ENCODE measurements at regions not wholly inside any gene's neighbourhood (a gene's known extent, or its start where the extent isn't known, plus 50 kb on each side); places are given as distances from the start of the nearest gene placed in this dataset.

DNA sequence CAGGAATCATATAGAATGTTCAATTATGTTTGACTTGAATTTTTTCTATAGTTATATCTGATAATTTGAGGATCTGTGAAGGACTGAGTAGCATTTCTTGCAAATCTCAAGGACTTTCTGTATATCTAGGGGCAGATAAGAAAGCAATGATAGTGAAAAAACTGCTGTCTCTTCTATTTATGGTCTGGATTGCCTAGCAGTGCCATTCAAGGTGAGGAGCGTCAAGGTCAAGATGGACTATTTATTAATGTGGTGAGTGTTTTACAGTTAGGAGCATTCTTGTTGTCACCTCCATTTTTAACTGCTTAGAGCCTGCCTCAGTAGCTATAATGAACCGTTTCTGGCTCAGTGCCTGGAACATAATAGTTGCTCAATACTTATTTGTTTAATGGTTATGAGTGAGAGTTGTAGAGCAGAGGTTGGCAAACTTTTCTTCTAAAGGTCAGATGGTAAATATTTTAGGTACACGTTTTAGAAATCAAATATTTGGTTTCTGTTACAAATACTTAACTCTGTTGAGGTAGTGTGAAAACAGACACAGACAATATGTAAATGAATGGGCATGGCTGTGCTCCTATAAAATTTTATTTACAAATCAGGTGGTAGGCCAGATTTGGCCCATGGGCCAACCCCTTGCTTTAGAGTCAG is 523.2 kb upstream of the IGFBP7 start:
- no peak overlapping the region for H3K4me2 ChIP-seq
- no peaks in the 10 kb centered on the region for H3K27me3 ChIP-seq
- H3K27ac ChIP-seq: no peak overlapping the region
- no peaks in the 10 kb centered on the region for H3K36me3 ChIP-seq
- H3K4me1 ChIP-seq: no peaks in the 10 kb centered on the region
- TF ChIP-seq Cebpa-rat (IDR thresholded peaks at IDR 0.05): no peak
- no peak overlapping the region for H3K9ac ChIP-seq
- H3K9me3 ChIP-seq: no peaks in the 10 kb centered on the region
- H4K20me1 ChIP-seq: no peaks in the 10 kb centered on the region
- H3K4me3 ChIP-seq: no peak overlapping the region

DNA sequence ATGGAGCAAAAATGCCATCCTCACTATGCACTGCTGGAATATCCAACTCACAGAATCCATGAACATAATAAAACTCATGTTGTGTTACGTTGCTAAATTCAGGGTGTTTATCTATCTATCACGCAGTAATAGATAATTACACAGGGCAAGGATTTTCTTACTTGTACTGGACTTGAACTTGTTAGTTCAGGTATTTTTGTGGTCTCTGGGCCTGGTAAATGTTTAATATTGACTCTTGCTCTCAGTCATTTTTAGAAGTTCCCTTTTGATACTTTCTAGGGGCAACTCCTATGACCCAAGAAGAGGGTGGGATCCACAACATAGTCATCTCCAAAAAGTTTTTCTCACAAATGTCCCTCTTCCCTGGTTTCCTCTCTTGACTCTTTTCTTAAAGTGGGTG is 522.4 kb upstream of the IGFBP7 start:
- Histone ChIP-seq H3K9ac (no peak overlapping the region), H3K9me3 (no peaks in the 10 kb centered on the region), H3K27ac (no peak overlapping the region), H3K4me2 (no peak overlapping the region), H3K27me3 (no peaks in the 10 kb centered on the region), H4K20me1 (no peaks in the 10 kb centered on the region), H3K36me3 (no peaks in the 10 kb centered on the region), H3K4me3 (no peak overlapping the region), H3K4me1 (no peaks in the 10 kb centered on the region)
- no peak for TF ChIP-seq Cebpa-rat (IDR thresholded peaks at IDR 0.05)

DNA sequence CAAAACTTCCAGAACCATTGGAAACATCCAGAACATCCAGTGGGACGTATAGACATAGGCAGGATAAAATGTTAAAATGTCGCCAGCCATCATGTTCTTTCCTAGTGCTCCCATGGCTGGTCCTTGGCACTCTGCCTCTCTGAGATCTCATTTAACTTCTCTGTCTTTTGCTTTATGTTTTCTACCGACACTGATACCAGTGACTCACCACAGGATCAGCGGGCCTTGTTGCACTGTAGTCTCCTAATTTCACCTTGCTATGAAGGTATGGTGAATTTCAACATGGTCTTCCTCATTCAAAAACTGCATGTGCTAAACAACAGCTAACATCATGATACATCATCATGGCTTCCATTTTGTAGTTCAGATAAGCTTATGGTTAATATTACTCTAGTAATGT is 521.0 kb upstream of the IGFBP7 start:
- Histone ChIP-seq H3K27me3 (no peaks in the 10 kb centered on the region), H3K9me3 (peaks cover 6% of the 10 kb centered on the region; the same call in 1 of the 2 replicates), H3K4me1 (no peaks in the 10 kb centered on the region), H4K20me1 (no peaks in the 10 kb centered on the region), H3K36me3 (no peaks in the 10 kb centered on the region), H3K4me2 (no peak overlapping the region), H3K9ac (no peak overlapping the region), H3K4me3 (no peak overlapping the region), H3K27ac (no peak overlapping the region)
- TF ChIP-seq Cebpa-rat (IDR thresholded peaks at IDR 0.05): no peak

DNA sequence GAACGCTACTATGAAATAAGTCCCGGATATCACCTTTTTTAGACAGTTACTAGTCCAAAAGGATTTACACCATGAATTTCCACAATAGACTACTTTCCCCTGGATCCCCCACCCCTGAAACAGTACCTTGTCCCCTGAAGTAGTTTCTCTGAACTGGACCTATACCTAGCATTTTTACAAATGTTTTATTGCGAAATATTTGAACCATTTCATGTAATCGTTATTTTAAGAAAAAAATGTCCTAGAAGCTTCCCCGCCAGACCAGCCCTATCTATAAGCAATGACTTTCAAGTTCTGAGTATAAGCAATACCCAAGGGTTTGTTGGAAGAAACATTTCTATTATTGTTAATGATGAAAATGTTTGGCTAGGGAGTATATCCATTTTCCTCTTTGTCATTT is 517.8 kb upstream of the IGFBP7 start:
- TF ChIP-seq Cebpa-rat (IDR thresholded peaks at IDR 0.05): peak; percentile 70; the same call in 1 of the 2 replicates
- no peak overlapping the region for H3K4me2 ChIP-seq
- no peak overlapping the region for H3K27ac ChIP-seq
- no peaks in the 10 kb centered on the region for H3K4me1 ChIP-seq
- peaks cover 15% of the 10 kb centered on the region for H3K9me3 ChIP-seq
- H4K20me1 ChIP-seq: no peaks in the 10 kb centered on the region
- no peak overlapping the region for H3K4me3 ChIP-seq
- no peaks in the 10 kb centered on the region for H3K36me3 ChIP-seq
- no peak overlapping the region for H3K9ac ChIP-seq
- H3K27me3 ChIP-seq: no peaks in the 10 kb centered on the region

DNA sequence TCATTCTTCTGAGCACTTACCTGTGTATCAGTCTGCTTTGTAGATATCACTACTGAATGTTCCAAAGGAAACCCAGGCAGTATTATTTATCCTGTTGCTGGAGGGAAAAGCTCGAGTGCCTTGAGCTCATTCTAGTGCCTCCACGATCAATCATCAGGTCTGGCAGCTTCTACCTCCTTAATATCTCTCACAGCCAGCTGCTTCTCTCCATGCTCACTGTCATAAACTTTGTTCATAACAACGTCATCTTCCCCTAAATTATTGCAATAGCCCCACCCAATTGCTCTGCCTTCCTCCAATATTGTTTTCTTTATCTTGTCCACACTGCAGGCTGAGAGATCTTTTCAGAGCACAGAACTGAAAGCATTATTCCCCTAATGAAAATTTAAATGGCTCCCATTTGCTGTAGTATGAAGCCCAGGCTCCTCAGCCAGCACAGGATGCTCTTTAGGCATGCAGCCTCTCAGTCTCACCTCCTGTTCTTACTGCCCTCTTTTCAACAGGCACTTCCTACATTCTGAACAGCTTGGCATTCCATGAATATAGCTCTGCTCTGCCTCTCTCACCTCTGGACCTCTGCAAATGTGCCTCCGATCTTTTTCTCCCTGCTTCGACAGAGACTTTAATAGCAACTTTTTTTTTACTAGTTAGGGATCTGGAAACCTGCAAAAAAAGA is 504.2 kb upstream of the IGFBP7 start:
- no peak overlapping the region for H3K4me3 ChIP-seq
- no peaks in the 10 kb centered on the region for H3K9me3 ChIP-seq
- TF ChIP-seq Cebpa-rat (IDR thresholded peaks at IDR 0.05): no peak
- no peaks in the 10 kb centered on the region for H3K27me3 ChIP-seq
- H3K27ac ChIP-seq: no peak overlapping the region
- no peak overlapping the region for H3K4me2 ChIP-seq
- H3K4me1 ChIP-seq: no peaks in the 10 kb centered on the region
- no peaks in the 10 kb centered on the region for H3K36me3 ChIP-seq
- no peak overlapping the region for H3K9ac ChIP-seq
- H4K20me1 ChIP-seq: no peaks in the 10 kb centered on the region

DNA sequence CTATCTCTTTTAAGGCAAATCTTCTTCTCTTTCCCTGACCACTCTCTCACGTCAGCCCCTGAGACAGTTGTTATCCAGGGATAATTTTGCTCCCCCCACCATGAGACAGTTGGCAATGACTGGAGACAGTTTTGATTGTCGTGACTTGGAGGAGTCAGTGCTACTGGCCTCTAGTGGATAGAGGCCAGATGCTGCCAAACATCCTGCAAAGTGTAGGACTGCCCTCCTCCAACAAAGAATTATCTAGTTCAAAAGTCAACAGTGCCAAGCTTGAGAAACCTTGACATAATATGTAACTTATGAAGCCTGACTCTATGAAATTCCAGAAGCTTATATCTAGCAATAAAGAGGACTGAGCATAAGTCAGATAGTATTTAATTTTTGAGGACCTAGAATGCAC is 502.1 kb upstream of the IGFBP7 start:
- no peak overlapping the region for H3K27ac ChIP-seq

DNA sequence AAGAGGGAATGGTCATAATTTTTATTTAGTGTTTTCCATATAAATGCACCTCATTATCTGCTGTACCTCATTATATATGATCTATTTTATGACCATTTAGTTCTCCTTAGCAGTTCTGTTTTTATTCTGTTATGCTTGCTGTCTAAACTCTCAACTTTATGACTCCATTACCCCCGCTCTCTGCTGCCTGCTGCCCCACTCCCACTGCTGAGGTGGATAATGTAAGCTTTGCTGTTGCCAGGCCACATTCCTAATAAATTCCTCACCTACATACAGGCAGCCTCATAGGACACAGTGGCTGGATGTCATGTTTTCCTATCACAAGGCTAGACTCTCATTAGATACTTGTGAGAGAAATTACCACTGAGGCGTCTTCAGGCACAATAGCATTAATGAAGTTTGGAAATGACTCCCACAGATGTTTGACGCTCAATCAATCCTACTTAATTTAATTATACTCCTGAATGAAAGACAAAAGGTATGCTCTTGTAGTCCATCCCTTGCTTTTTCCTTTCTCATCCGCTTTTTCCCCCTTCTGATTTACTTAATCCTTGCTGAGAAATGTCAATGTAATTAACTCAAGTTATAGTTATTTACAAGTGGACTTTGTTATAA is 497.5 kb upstream of the IGFBP7 start:
- Histone ChIP-seq H3K36me3 (no peaks in the 10 kb centered on the region), H4K20me1 (no peaks in the 10 kb centered on the region), H3K4me3 (no peak overlapping the region), H3K27ac (no peak overlapping the region), H3K9ac (no peak overlapping the region), H3K9me3 (no peaks in the 10 kb centered on the region), H3K27me3 (no peaks in the 10 kb centered on the region), H3K4me2 (no peak overlapping the region), H3K4me1 (no peaks in the 10 kb centered on the region)
- TF ChIP-seq Cebpa-rat (IDR thresholded peaks at IDR 0.05): no peak

More for the DNA sequence above, 502.1 kb upstream of the IGFBP7 start:
- H3K9ac ChIP-seq: no peak overlapping the region
- no peaks in the 10 kb centered on the region for H3K27me3 ChIP-seq
- no peaks in the 10 kb centered on the region for H3K9me3 ChIP-seq
- no peak overlapping the region for H3K4me3 ChIP-seq
- TF ChIP-seq Cebpa-rat (IDR thresholded peaks at IDR 0.05): no peak
- no peak overlapping the region for H3K4me2 ChIP-seq
- no peaks in the 10 kb centered on the region for H3K4me1 ChIP-seq
- H3K36me3 ChIP-seq: no peaks in the 10 kb centered on the region
- H4K20me1 ChIP-seq: no peaks in the 10 kb centered on the region

DNA sequence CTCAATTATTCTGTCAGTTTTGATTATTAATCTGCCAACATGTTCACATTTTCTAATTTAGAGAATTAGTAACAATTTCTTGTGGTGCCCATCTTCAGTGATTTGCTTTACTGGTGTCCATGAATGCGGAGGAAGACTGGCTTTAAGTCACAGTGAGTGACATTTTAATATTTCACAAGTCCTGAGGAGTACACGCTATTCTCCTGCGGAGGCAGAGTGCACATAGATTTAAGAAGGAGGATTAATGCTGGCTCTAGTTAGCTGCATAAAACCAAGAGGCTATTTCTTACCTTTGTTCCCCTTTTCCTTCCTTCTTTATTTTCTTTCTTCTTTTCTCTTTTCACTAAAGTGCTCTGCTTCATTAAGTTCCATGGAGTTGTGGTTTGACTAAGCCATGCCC is 495.2 kb upstream of the IGFBP7 start:
- H3K36me3 ChIP-seq: no peaks in the 10 kb centered on the region
- no peaks in the 10 kb centered on the region for H3K9me3 ChIP-seq
- no peaks in the 10 kb centered on the region for H3K4me1 ChIP-seq
- no peaks in the 10 kb centered on the region for H3K27me3 ChIP-seq
- H4K20me1 ChIP-seq: no peaks in the 10 kb centered on the region
- no peak overlapping the region for H3K4me3 ChIP-seq
- H3K9ac ChIP-seq: no peak overlapping the region
- TF ChIP-seq Cebpa-rat (IDR thresholded peaks at IDR 0.05): no peak
- H3K27ac ChIP-seq: no peak overlapping the region
- no peak overlapping the region for H3K4me2 ChIP-seq

DNA sequence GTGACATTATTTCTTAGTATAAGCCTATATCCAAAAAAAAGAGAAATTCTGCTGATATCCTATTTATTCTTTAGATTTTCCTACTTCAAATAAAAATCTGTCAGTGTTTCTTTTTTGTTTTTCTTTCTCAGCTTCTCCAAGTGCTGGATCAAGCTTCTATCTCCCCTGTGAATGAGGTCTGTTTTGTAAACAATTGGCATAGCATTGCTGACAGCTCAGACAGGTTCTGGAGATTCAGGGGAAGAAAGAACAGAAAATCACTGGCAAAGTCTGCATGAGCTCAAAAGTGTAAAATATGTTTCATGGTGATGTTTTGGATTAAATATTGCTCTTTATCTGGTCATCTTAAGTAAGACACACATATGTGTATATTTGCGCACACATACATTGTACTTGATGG is 492.0 kb upstream of the IGFBP7 start:
- TF ChIP-seq Cebpa-rat (IDR thresholded peaks at IDR 0.05): no peak
- H3K4me1 ChIP-seq: no peaks in the 10 kb centered on the region
- no peak overlapping the region for H3K4me3 ChIP-seq
- no peak overlapping the region for H3K27ac ChIP-seq
- H3K36me3 ChIP-seq: no peaks in the 10 kb centered on the region
- no peak overlapping the region for H3K9ac ChIP-seq
- no peaks in the 10 kb centered on the region for H4K20me1 ChIP-seq
- no peaks in the 10 kb centered on the region for H3K9me3 ChIP-seq
- H3K27me3 ChIP-seq: no peaks in the 10 kb centered on the region
- H3K4me2 ChIP-seq: no peak overlapping the region

DNA sequence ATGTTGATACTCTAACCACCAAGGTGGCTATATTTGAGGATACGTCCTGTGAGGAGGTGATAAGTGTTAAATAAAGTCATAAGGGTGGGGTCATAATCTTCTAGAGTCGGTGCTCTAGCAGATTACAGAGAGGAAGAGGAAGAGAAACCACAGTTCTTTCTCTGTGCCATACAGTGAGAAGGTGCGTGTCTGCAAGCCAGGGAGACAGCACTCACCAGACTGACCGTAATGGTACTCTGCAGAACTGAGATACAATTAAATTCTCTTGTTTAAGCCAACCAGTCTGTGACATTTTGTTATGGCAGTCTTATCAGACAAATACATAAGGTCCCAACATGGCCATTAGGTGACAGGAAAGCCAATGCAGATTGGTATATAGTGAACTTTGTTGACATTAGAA is 480.9 kb upstream of the IGFBP7 start:
- no peaks in the 10 kb centered on the region for H3K36me3 ChIP-seq
- no peak overlapping the region for H3K4me3 ChIP-seq

More for the DNA sequence above, 480.9 kb upstream of the IGFBP7 start:
- no peaks in the 10 kb centered on the region for H3K9me3 ChIP-seq
- no peaks in the 10 kb centered on the region for H3K4me1 ChIP-seq
- no peaks in the 10 kb centered on the region for H4K20me1 ChIP-seq
- no peak for TF ChIP-seq Cebpa-rat (IDR thresholded peaks at IDR 0.05)
- no peak overlapping the region for H3K27ac ChIP-seq
- no peak overlapping the region for H3K9ac ChIP-seq
- H3K4me2 ChIP-seq: no peak overlapping the region
- no peaks in the 10 kb centered on the region for H3K27me3 ChIP-seq

All from BLaER1 (cell line).